Skin epidermis (tissue), 12 donors: ENCODE measurements at regions not wholly inside any gene's neighbourhood (a gene's known extent, or its start where the extent isn't known, plus 50 kb on each side); places are given as distances from the start of the nearest gene placed in this dataset.

Experiments used
- H3K27ac ChIP-seq, 21 experiments: fragments of 200-600 bp; sonication (generic) in 11 of 21; one replicate each; pipeline ENCODE4 v1.5.0; 2020; ENCODE audit warnings: mild to moderate bottlenecking in 3 of 21, inconsistent platforms in 2 of 21, moderate library complexity in 2 of 21
- H3K4me3 ChIP-seq, 7 experiments: fragments of 200-600 bp; sonication (generic) in 2 of 7; one replicate each; pipeline ENCODE4 v1.5.0; 2020; ENCODE audit warnings: inconsistent platforms in 2 of 7, mild to moderate bottlenecking in 2 of 7, moderate library complexity in 1 of 7

DNA sequence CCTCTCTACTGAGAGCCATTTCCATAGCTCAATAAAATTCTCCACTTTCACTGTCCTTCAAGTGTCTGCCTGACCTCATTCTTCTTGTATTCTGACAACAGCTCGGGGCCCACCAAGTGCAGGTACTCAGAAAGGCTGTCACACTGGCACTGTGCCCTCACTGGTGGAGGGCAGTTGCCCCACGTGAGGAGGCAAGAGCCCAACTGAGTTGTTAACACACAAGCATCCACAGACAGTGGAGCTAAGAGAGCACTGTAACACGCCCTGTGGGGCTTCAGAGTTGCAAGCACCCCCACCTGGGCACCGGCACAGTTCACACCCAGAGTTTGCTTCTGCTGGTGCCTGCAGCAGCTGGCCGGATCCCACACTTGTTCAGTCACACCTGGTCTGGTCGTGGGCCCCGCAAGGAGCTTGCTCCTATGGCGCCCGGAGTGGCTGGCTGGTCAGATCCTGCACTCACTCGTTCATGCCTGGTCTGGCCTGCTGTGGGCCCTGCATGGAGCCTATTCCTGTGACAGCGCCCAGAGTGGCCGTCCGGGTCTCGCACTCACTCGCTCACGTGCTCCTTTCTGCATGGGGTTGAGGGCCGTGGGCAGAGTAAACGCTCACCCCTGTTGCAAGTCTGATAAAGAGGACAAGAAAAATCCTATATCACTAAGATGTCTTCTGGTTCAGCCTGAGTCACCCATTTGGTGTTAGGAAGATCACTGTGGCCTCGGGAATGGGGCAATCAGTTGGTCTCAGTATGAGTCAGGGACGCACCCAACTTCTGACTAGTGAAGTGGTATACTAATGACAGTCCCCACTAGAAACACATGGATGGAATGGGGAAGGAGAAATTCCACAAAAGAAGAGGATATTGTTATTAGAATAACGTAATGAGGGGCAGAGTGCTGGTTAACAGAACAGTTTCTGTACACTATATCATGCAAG is 87.0 kb upstream of the CCNH start:
- Histone ChIP-seq H3K4me3 (no peak overlapping the region), H3K27ac (no peak overlapping the region)
